ENCODE measurements at regions not wholly inside any gene's neighbourhood (a gene's known extent, or its start where the extent isn't known, plus 50 kb on each side); places are given as distances from the start of the nearest gene placed in this dataset.
"Not testable (repeated sequence)": the region's sequence is repeated elsewhere in the genome, so short reads cannot be mapped to it uniquely, and the experiment has no call there.

- H3K27ac ChIP-seq (ENCODE audit: insufficient read length, low read depth, low read length); H3K27me3 Mint-ChIP-seq (ENCODE audit: low read depth); H3K18ac ChIP-seq (ENCODE audit: insufficient read length, low read depth, low read length); H3K79me2 ChIP-seq (ENCODE audit: insufficient read depth, low read length); H3K27me3 ChIP-seq (ENCODE audit: insufficient read depth, low read length); H2BK5ac ChIP-seq (ENCODE audit: insufficient read length, low read length); H4K20me1 ChIP-seq (ENCODE audit: control insufficient read depth, insufficient read depth, insufficient read length); H2BK15ac ChIP-seq (ENCODE audit: low read depth, low read length); H3K9ac ChIP-seq (ENCODE audit: extremely low read depth, insufficient read length, low read length); H3K4me3 Mint-ChIP-seq; H3K4me1 ChIP-seq (ENCODE audit: insufficient read depth, low read length); H2AFZ ChIP-seq (ENCODE audit: low read length); H3K79me1 ChIP-seq (ENCODE audit: insufficient read depth, low read depth, low read length, poor library complexity, severe bottlenecking); H3K4me2 ChIP-seq (ENCODE audit: insufficient read depth, insufficient read length, low read length); H3K4me1 Mint-ChIP-seq; H3K56ac ChIP-seq (ENCODE audit: insufficient read length, low read depth, low read length); H3K27ac Mint-ChIP-seq; H2BK120ac ChIP-seq (ENCODE audit: low read depth, low read length, poor library complexity, severe bottlenecking); DNase-seq; H3K4ac ChIP-seq (ENCODE audit: low read depth, low read length); H3K9me3 ChIP-seq (ENCODE audit: control insufficient read depth, low read depth, low read length); H4K91ac ChIP-seq (ENCODE audit: insufficient read length, low read depth, low read length); H2AK5ac ChIP-seq (ENCODE audit: insufficient read length, low read length); H3K14ac ChIP-seq (ENCODE audit: insufficient read depth, low read length); H3K23ac ChIP-seq (ENCODE audit: insufficient read length, low read depth, low read length); H4K5ac ChIP-seq (ENCODE audit: insufficient read length, low read depth, low read length); H2BK12ac ChIP-seq (ENCODE audit: insufficient read length, low read depth, low read length); H3T11ph ChIP-seq (ENCODE audit: low read length); H2BK20ac ChIP-seq (ENCODE audit: low read depth, low read length, poor library complexity, severe bottlenecking); H3K23me2 ChIP-seq (ENCODE audit: insufficient read length, low read depth, low read length, poor library complexity, severe bottlenecking); H4K8ac ChIP-seq (replicated peaks; ENCODE audit: insufficient read length, low read depth, low read length): not testable (repeated sequence)
- peaks cover 14 to 15% of the 10 kb centered on the region in 2 experiments for H3K9me3 Mint-ChIP-seq
- no CpG with 5 or more reads among the region's 9 CpGs for WGBS (ENCODE audit: extremely low coverage, insufficient read length, low lambda C conversion rate)
- peaks cover 3 to 20% (median 15%) of the 10 kb centered on the region in 3 experiments; a peak in 5 of 7 replicates for H3K36me3 Mint-ChIP-seq (ENCODE audit: insufficient read depth in 1 of 3, low read depth in 3 of 3)
Observed at GRCh38 chr12:16541-16940, 50.0 kb upstream of the IQSEC3 start.

Data from H9 (cell line).